WTC11 (cell line): ENCODE measurements at regions not wholly inside any gene's neighbourhood (a gene's known extent, or its start where the extent isn't known, plus 50 kb on each side); places are given as distances from the start of the nearest gene placed in this dataset.

Experiments
- ZNF263 ChIP-seq: sonication (generic); formaldehyde crosslinking; IDR thresholded peaks from 2 replicates; pipeline ENCODE4 v1.8.1; 2022; ENCODE audit warnings: low read depth, mild to moderate bottlenecking, moderate library complexity, missing genetic modification reagents
- ZNF416 ChIP-seq: fragments of 250-450 bp; sonication (Bioruptor Pico); IDR thresholded peaks from 2 replicates; pipeline ENCODE4 v1.9.0; 2021; ENCODE audit warnings: mild to moderate bottlenecking, inconsistent platforms
- TF ChIP-seq, protein P1 (sequence below): sonication (generic); formaldehyde crosslinking; IDR thresholded peaks from 2 replicates; pipeline ENCODE4 v1.8.0; 2022; ENCODE audit warnings: mild to moderate bottlenecking, missing genetic modification reagents
- TF ChIP-seq, protein P2 (sequence below): sonication (generic); formaldehyde crosslinking; IDR thresholded peaks from 2 replicates; pipeline ENCODE4 v1.8.0; 2023; ENCODE audit warnings: missing genetic modification reagents
- TF ChIP-seq, protein P3 (sequence below): fragments of 200-600 bp; IDR thresholded peaks from 2 replicates; pipeline ENCODE4 v1.8.0; 2022; ENCODE audit warnings: antibody characterized with exemption
- TF ChIP-seq, protein P4 (sequence below): sonication (generic); formaldehyde crosslinking; IDR thresholded peaks from 2 replicates; pipeline ENCODE4 v1.8.1; 2023; ENCODE audit warnings: mild to moderate bottlenecking, missing genetic modification reagents, moderate library complexity

DNA sequence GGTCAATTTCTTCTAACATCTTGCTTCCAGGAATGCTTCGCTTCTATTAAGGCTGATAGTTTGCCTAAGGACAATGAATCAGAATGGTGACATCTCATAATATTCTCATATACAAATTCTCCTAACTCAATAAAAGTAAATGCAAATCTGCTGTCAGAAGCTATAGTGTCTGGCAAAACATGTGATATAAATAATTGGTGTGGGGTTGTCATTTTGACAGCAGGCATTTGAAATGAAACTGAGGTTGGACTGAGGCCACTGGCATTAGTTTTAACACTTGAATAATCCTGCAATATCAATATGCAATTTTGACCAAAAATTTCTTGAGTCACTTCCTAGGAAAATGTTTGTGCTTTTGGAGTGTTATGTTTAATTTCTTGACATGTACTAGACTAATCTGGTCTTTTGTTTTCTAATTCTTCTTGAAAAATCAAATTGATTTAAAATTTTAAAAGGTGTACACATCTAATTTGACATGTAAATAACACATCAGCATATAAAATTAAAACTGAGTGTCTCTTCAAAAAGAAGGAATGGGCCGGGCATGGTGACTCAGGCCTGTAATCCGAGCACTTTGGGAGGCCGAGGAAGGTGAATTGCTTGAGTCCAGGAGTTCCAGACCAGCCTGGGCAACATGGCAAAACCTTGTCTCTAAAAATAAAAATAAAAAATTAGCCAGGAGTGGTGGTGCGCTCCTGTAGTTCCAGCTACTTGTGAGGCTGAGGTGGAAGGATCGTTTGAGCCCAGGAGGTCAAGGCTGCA lies 92.3 kb upstream of the BTG1 start:
- TF ChIP-seq, protein P1, sequence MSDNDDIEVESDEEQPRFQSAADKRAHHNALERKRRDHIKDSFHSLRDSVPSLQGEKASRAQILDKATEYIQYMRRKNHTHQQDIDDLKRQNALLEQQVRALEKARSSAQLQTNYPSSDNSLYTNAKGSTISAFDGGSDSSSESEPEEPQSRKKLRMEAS (CRISPR knock-in tag), result no peak
- no peak for TF ChIP-seq ZNF263 (CRISPR knock-in tag)
- TF ChIP-seq, protein P2, sequence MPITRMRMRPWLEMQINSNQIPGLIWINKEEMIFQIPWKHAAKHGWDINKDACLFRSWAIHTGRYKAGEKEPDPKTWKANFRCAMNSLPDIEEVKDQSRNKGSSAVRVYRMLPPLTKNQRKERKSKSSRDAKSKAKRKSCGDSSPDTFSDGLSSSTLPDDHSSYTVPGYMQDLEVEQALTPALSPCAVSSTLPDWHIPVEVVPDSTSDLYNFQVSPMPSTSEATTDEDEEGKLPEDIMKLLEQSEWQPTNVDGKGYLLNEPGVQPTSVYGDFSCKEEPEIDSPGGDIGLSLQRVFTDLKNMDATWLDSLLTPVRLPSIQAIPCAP (CRISPR knock-in tag), result no peak
- TF ChIP-seq, protein P3, sequence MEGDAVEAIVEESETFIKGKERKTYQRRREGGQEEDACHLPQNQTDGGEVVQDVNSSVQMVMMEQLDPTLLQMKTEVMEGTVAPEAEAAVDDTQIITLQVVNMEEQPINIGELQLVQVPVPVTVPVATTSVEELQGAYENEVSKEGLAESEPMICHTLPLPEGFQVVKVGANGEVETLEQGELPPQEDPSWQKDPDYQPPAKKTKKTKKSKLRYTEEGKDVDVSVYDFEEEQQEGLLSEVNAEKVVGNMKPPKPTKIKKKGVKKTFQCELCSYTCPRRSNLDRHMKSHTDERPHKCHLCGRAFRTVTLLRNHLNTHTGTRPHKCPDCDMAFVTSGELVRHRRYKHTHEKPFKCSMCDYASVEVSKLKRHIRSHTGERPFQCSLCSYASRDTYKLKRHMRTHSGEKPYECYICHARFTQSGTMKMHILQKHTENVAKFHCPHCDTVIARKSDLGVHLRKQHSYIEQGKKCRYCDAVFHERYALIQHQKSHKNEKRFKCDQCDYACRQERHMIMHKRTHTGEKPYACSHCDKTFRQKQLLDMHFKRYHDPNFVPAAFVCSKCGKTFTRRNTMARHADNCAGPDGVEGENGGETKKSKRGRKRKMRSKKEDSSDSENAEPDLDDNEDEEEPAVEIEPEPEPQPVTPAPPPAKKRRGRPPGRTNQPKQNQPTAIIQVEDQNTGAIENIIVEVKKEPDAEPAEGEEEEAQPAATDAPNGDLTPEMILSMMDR, result no peak
- TF ChIP-seq, protein P4, sequence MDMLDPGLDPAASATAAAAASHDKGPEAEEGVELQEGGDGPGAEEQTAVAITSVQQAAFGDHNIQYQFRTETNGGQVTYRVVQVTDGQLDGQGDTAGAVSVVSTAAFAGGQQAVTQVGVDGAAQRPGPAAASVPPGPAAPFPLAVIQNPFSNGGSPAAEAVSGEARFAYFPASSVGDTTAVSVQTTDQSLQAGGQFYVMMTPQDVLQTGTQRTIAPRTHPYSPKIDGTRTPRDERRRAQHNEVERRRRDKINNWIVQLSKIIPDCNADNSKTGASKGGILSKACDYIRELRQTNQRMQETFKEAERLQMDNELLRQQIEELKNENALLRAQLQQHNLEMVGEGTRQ (CRISPR knock-in tag), result no peak
- TF ChIP-seq ZNF416 (CRISPR knock-in tag), result no peak
